GM23338 (cell line): ENCODE measurements at regions not wholly inside any gene's neighbourhood (a gene's known extent, or its start where the extent isn't known, plus 50 kb on each side); places are given as distances from the start of the nearest gene placed in this dataset.

Source experiments
- ATAC-seq: fragments of 200-7000 bp; cut with Tn5 transposase; 3 replicates; pipeline ENCODE4 v1.9.1; 2020
- DNase-seq: peaks from one replicate; pipeline ENCODE4 v3.0.0-alpha.2; 2015; ENCODE audit warnings: low spot score
- H2AFZ ChIP-seq: fragments of 200-600 bp; sonication (generic); 2 replicates; pipeline ENCODE4 v1.8.0; 2016; ENCODE audit warnings: antibody characterized with exemption, mild to moderate bottlenecking, moderate library complexity
- H3F3A ChIP-seq: fragments of 200-600 bp; sonication (generic); replicated peaks from 2 replicates; pipeline ENCODE4 v1.8.0; 2017; ENCODE audit warnings: antibody characterized with exemption, mixed run types, low read depth
- H3K27ac ChIP-seq: fragments of 200-600 bp; sonication (generic); 2 replicates; pipeline ENCODE4 v1.6.1; 2016; ENCODE audit warnings: low read depth
- H3K27me3 ChIP-seq: fragments of 200-600 bp; sonication (generic); 2 replicates; pipeline ENCODE4 v1.8.0; 2016; ENCODE audit warnings: mild to moderate bottlenecking, mixed run types, moderate library complexity; ENCODE audit not compliant: insufficient read depth
- H3K36me3 ChIP-seq: fragments of 200-600 bp; sonication (generic); 2 replicates; pipeline ENCODE4 v1.8.0; 2016; ENCODE audit warnings: mild to moderate bottlenecking; ENCODE audit not compliant: insufficient read depth
- H3K4me1 ChIP-seq: fragments of 200-600 bp; sonication (generic); 2 replicates; pipeline ENCODE4 v1.8.0; 2016; ENCODE audit warnings: mild to moderate bottlenecking, moderate library complexity; ENCODE audit not compliant: insufficient read depth
- H3K4me2 ChIP-seq: fragments of 200-600 bp; sonication (generic); 2 replicates; pipeline ENCODE4 v1.7.1; 2017; ENCODE audit warnings: mixed run types
- H3K4me3 ChIP-seq: fragments of 200-600 bp; sonication (generic); 2 replicates; pipeline ENCODE4 v1.6.1; 2016; ENCODE audit warnings: mixed run types
- H3K79me2 ChIP-seq: fragments of 200-600 bp; sonication (generic); replicated peaks from 2 replicates; pipeline ENCODE4 v1.8.0; 2017; ENCODE audit warnings: mild to moderate bottlenecking; ENCODE audit not compliant: insufficient read depth
- H3K9me2 ChIP-seq: fragments of 200-600 bp; sonication (generic); 2 replicates; pipeline ENCODE4 v1.8.0; 2017; ENCODE audit not compliant: insufficient read depth
- H4K20me1 ChIP-seq: fragments of 200-600 bp; sonication (generic); replicated peaks from 2 replicates; pipeline ENCODE4 v1.8.0; 2017; ENCODE audit warnings: mild to moderate bottlenecking; ENCODE audit not compliant: insufficient read depth
- H3K27ac Mint-ChIP-seq: 2 replicates; pipeline ENCODE4 v1.8.0; 2020; ENCODE audit warnings: inconsistent platforms, mild to moderate bottlenecking, moderate library complexity, mixed read lengths
- H3K27me3 Mint-ChIP-seq: 3 replicates; pipeline ENCODE4 v1.8.0; 2022; ENCODE audit warnings: low read depth, mild to moderate bottlenecking, moderate library complexity, mixed read lengths, inconsistent platforms; ENCODE audit not compliant: insufficient read depth, poor library complexity
- H3K36me3 Mint-ChIP-seq: 3 replicates; pipeline ENCODE4 v1.8.0; 2021; ENCODE audit warnings: low read depth, mild to moderate bottlenecking, inconsistent platforms, moderate library complexity, mixed read lengths
- H3K4me1 Mint-ChIP-seq: 3 replicates; pipeline ENCODE4 v1.8.0; 2020; ENCODE audit warnings: mild to moderate bottlenecking, inconsistent platforms, mixed read lengths
- H3K4me3 Mint-ChIP-seq: 3 replicates; pipeline ENCODE4 v1.8.0; 2021; ENCODE audit warnings: moderate library complexity, mild to moderate bottlenecking, inconsistent platforms, mixed read lengths
- H3K9me3 Mint-ChIP-seq: 3 replicates; pipeline ENCODE4 v1.8.0; 2020; ENCODE audit warnings: moderate library complexity, mild to moderate bottlenecking, inconsistent platforms, mixed read lengths
- CREB1 ChIP-seq: fragments of 250-450 bp; sonication (Bioruptor Pico); IDR thresholded peaks from 2 replicates; pipeline ENCODE4 v1.5.0; 2020; ENCODE audit warnings: low read depth, mild to moderate bottlenecking, moderate library complexity
- CTCF ChIP-seq, 2 experiments: fragments of 200-600 bp in 1 of 2; sonication (generic) in 1 of 2; conservative IDR thresholded peaks; 2 replicates each; pipeline versions ENCODE4 v1.5.1 to v1.6.1; 2016 to 2017; ENCODE audit warnings: antibody characterized with exemption in 2 of 2, low read depth in 2 of 2, mild to moderate bottlenecking in 2 of 2, moderate library complexity in 1 of 2
- ETS1 ChIP-seq: IDR thresholded peaks from 2 replicates; pipeline ENCODE4 v1.6.1; 2016; ENCODE audit warnings: antibody characterized with exemption
- EZH2 ChIP-seq: fragments of 200-600 bp; sonication (generic); IDR thresholded peaks from one replicate; pipeline ENCODE4 v1.8.0; 2017; ENCODE audit warnings: antibody characterized with exemption, mild to moderate bottlenecking, low read depth; ENCODE audit not compliant: unreplicated experiment
- EZH2phosphoT487 ChIP-seq: fragments of 200-600 bp; sonication (generic); IDR thresholded peaks from one replicate; pipeline ENCODE4 v1.8.1; 2018; ENCODE audit warnings: antibody characterized with exemption; ENCODE audit not compliant: unreplicated experiment
- JUNB ChIP-seq: IDR thresholded peaks from one replicate; pipeline ENCODE4 v1.6.1; 2016; ENCODE audit warnings: antibody characterized with exemption; ENCODE audit not compliant: unreplicated experiment
- NANOG ChIP-seq: IDR thresholded peaks from 2 replicates; pipeline ENCODE4 v1.6.1; 2016; ENCODE audit warnings: antibody characterized with exemption, borderline replicate concordance
- POLR2AphosphoS5 ChIP-seq: IDR thresholded peaks from 2 replicates; pipeline ENCODE4 v1.6.1; 2016; ENCODE audit warnings: antibody characterized with exemption, low read depth
- REST ChIP-seq: IDR thresholded peaks from one replicate; pipeline ENCODE4 v1.6.1; 2018; ENCODE audit warnings: antibody characterized with exemption; ENCODE audit not compliant: unreplicated experiment
- STAT1 ChIP-seq: IDR thresholded peaks from one replicate; pipeline ENCODE4 v1.6.1; 2016; ENCODE audit warnings: antibody characterized with exemption; ENCODE audit not compliant: unreplicated experiment
- ZNF114 ChIP-seq: fragments of 250-450 bp; sonication (Bioruptor Pico); IDR thresholded peaks from 2 replicates; pipeline ENCODE4 v1.5.0; 2020; ENCODE audit warnings: mild to moderate bottlenecking, moderate library complexity
- ZNF331 ChIP-seq: fragments of 250-450 bp; sonication (Bioruptor Pico); IDR thresholded peaks from 2 replicates; pipeline ENCODE4 v1.5.0; 2020; ENCODE audit warnings: low read depth, mild to moderate bottlenecking, moderate library complexity
- ZNF462 ChIP-seq: fragments of 250-450 bp; sonication (Bioruptor Pico); IDR thresholded peaks from 2 replicates; pipeline ENCODE4 v1.5.0; 2020; ENCODE audit warnings: mild to moderate bottlenecking, moderate library complexity

- Mint-ChIP-seq H3K27me3 (peaks cover 2% of the 10 kb centered on the region), H3K4me3 (no peak overlapping the region), H3K4me1 (no peaks in the 10 kb centered on the region), H3K27ac (no peak overlapping the region), H3K9me3 (no peaks in the 10 kb centered on the region), H3K36me3 (no peaks in the 10 kb centered on the region)
- DNase-seq (no peak), ATAC-seq (no peak)
- no peaks in the 10 kb centered on the region for H4K20me1 ChIP-seq
- H3K27ac ChIP-seq: no peak overlapping the region
- H3K4me2 ChIP-seq: no peak overlapping the region
- H3K27me3 ChIP-seq: no peaks in the 10 kb centered on the region
- no peak overlapping the region for H3K4me3 ChIP-seq
- H3K9me2 ChIP-seq: no peaks in the 10 kb centered on the region
- no peaks in the 10 kb centered on the region for H3K4me1 ChIP-seq
- no peak overlapping the region for H2AFZ ChIP-seq
- H3K79me2 ChIP-seq: no peaks in the 10 kb centered on the region
- H3F3A ChIP-seq: no peaks in the 10 kb centered on the region
- TF ChIP-seq REST (no peak), POLR2AphosphoS5 (no peak), EZH2 (no peak), CTCF (conservative IDR thresholded peaks at IDR 0.05; ENCODE audit: low read depth in 2 of 2) (no peak), JUNB (no peak), ZNF114 (no peak), ZNF462 (CRISPR knock-in tag) (no peak), CREB1 (CRISPR knock-in tag) (no peak), STAT1 (no peak), ETS1 (no peak), ZNF331 (CRISPR knock-in tag) (no peak), EZH2phosphoT487 (no peak), NANOG (no peak)
- H3K36me3 ChIP-seq: no peaks in the 10 kb centered on the region
These were observed 268.5 kb downstream of the ARAP2 start for GRCh38 chr4:35975617-35976355.
